IMR-90 (cell line): ENCODE measurements at regions not wholly inside any gene's neighbourhood (a gene's known extent, or its start where the extent isn't known, plus 50 kb on each side); places are given as distances from the start of the nearest gene placed in this dataset.

ENCODE experiments used
- ATAC-seq: fragments of 200-7000 bp; cut with Tn5 transposase; 2 replicates; pipeline ENCODE4 v1.9.1; 2020; ENCODE audit warnings: low read depth, mild to moderate bottlenecking, moderate library complexity
- BruUV-seq: library from RNA; stranded (reverse); fragments of 400-500 nt; replicated peaks from 2 replicates; lab custom pipeline; 2021; lab: Mats Ljungman, UMichigan
- CTCF ChIA-PET: fragments of 300-600 bp; formaldehyde crosslinking; extraction: SDS; loops from one replicate; lab custom pipeline; 2021; ENCODE audit warnings: antibody characterized with exemption; lab: Yijun Ruan, JAX
- POLR2A ChIA-PET: fragments of 300-600 bp; sonication (Branson Sonifier 250); formaldehyde crosslinking; loops from one replicate; lab custom pipeline; 2022; ENCODE audit warnings: antibody characterized with exemption; ENCODE audit not compliant: unreplicated experiment; lab: Charles Lee
- DNase-seq: peaks from one replicate; pipeline ENCODE4 v3.0.0; 2013
- H2AFZ ChIP-seq: replicated peaks from 2 replicates; pipeline ENCODE3; 2013; ENCODE audit warnings: low read length, mild to moderate bottlenecking; ENCODE audit not compliant: poor library complexity
- H2AK5ac ChIP-seq: 2 replicates; pipeline ENCODE4 v1.6.1; 2013; ENCODE audit warnings: low read depth, low read length, inconsistent platforms
- H2AK9ac ChIP-seq: replicated peaks from 2 replicates; pipeline ENCODE3; 2013; ENCODE audit warnings: mild to moderate bottlenecking, low read depth, low read length, moderate library complexity; ENCODE audit not compliant: poor library complexity
- H2BK120ac ChIP-seq: 2 replicates; pipeline ENCODE4 v1.6.1; 2013; ENCODE audit warnings: low read depth, low read length, inconsistent platforms
- H2BK15ac ChIP-seq: 3 replicates; pipeline ENCODE4 v1.6.1; 2013; ENCODE audit warnings: low read depth, low read length, inconsistent platforms
- H2BK20ac ChIP-seq: 2 replicates; pipeline ENCODE4 v1.6.1; 2013; ENCODE audit warnings: low read depth, mild to moderate bottlenecking, inconsistent platforms, low read length, moderate library complexity
- H2BK5ac ChIP-seq: 2 replicates; pipeline ENCODE4 v1.6.1; 2013; ENCODE audit warnings: mild to moderate bottlenecking, low read depth, low read length, inconsistent platforms; ENCODE audit not compliant: poor library complexity, severe bottlenecking
- H3K14ac ChIP-seq: replicated peaks from 2 replicates; pipeline ENCODE4 v1.6.1; 2013; ENCODE audit warnings: low read depth, low read length, inconsistent platforms
- H3K18ac ChIP-seq: 2 replicates; pipeline ENCODE4 v1.6.1; 2013; ENCODE audit warnings: low read depth, low read length, control low read depth
- H3K23ac ChIP-seq: 2 replicates; pipeline ENCODE4 v1.6.1; 2013; ENCODE audit warnings: low read depth, low read length, inconsistent platforms
- H3K27ac ChIP-seq: 2 replicates; pipeline ENCODE4 v1.5.1; 2013; ENCODE audit warnings: mild to moderate bottlenecking, control low read depth, low read length; ENCODE audit not compliant: insufficient read depth
- H3K27me3 ChIP-seq: 2 replicates; pipeline ENCODE4 v1.6.1; 2013; ENCODE audit warnings: low read length; ENCODE audit not compliant: control insufficient read depth, insufficient read depth
- H3K36me3 ChIP-seq: 2 replicates; pipeline ENCODE4 v1.6.1; 2013; ENCODE audit warnings: low read length, mixed read lengths; ENCODE audit not compliant: control insufficient read depth, insufficient read depth
- H3K4ac ChIP-seq: 2 replicates; pipeline ENCODE4 v1.6.1; 2013; ENCODE audit warnings: low read depth, low read length, inconsistent platforms
- H3K4me1 ChIP-seq: 2 replicates; pipeline ENCODE4 v1.6.1; 2013; ENCODE audit warnings: low read length, mixed read lengths; ENCODE audit not compliant: control insufficient read depth, insufficient read depth
- H3K4me2 ChIP-seq: 2 replicates; pipeline ENCODE4 v1.6.1; 2013; ENCODE audit warnings: low read depth, mild to moderate bottlenecking, control low read depth, low read length, moderate library complexity
- H3K4me3 ChIP-seq: 2 replicates; pipeline ENCODE4 v1.5.1; 2013; ENCODE audit warnings: low read depth, mild to moderate bottlenecking, control low read depth, low read length, moderate library complexity; ENCODE audit not compliant: insufficient read depth
- H3K56ac ChIP-seq: 2 replicates; pipeline ENCODE4 v1.6.1; 2013; ENCODE audit warnings: low read length, inconsistent platforms; ENCODE audit not compliant: insufficient read depth; ENCODE audit errors: extremely low read depth
- H3K79me1 ChIP-seq, 2 experiments: 2 replicates each; pipeline ENCODE4 v1.6.1; 2013; ENCODE audit warnings: low read length in 2 of 2, inconsistent platforms in 1 of 2, low read depth in 1 of 2
- H3K9ac ChIP-seq: 2 replicates; pipeline ENCODE4 v1.6.1; 2013; ENCODE audit warnings: low read depth, low read length, control low read depth
- H3K9me1 ChIP-seq: 2 replicates; pipeline ENCODE4 v1.6.1; 2013; ENCODE audit warnings: low read length, inconsistent platforms; ENCODE audit not compliant: insufficient read depth
- H3K9me3 ChIP-seq: 2 replicates; pipeline ENCODE4 v1.6.1; 2013; ENCODE audit warnings: low read length; ENCODE audit not compliant: control insufficient read depth, insufficient read depth
- H4K20me1 ChIP-seq: 2 replicates; pipeline ENCODE4 v1.6.1; 2013; ENCODE audit warnings: low read length, inconsistent platforms; ENCODE audit not compliant: insufficient read depth
- H4K5ac ChIP-seq: 2 replicates; pipeline ENCODE4 v1.6.1; 2013; ENCODE audit warnings: mild to moderate bottlenecking, low read depth, low read length, control low read depth
- H4K8ac ChIP-seq, 2 experiments: 2 replicates each; pipeline ENCODE4 v1.6.1; 2013; ENCODE audit warnings: low read depth in 2 of 2, low read length in 2 of 2, control low read depth in 1 of 2, inconsistent platforms in 1 of 2
- H4K91ac ChIP-seq: 2 replicates; pipeline ENCODE4 v1.6.1; 2013; ENCODE audit warnings: low read depth, low read length, inconsistent platforms; ENCODE audit not compliant: insufficient read depth
- MXI1 ChIP-seq: IDR thresholded peaks from 2 replicates; pipeline ENCODE4 v1.6.1; 2012; ENCODE audit warnings: low read depth, mild to moderate bottlenecking, low read length, moderate library complexity, borderline replicate concordance
- POLR2A ChIP-seq: IDR thresholded peaks from 2 replicates; pipeline ENCODE4 v1.6.1; 2012; ENCODE audit warnings: mild to moderate bottlenecking, low read depth, low read length
- RAD21 ChIP-seq: IDR thresholded peaks from 2 replicates; pipeline ENCODE4 v1.6.1; 2012; ENCODE audit warnings: low read length, improper control_type of control experiment
- SMC3 ChIP-seq: fragments of 150-350 bp; IDR thresholded peaks from 2 replicates; pipeline ENCODE4 v1.6.1; 2016; ENCODE audit warnings: low read depth, mild to moderate bottlenecking, antibody characterized with exemption, low read length, moderate library complexity
- WGBS, 2 experiments: methylation state at CpG; one replicate each; pipeline versions ENCODE4 v1.1.5 to v1.1.7; 2013; ENCODE audit warnings: missing lambda C conversion rate in 2 of 2; ENCODE audit not compliant: insufficient read length in 1 of 2; ENCODE audit errors: extremely low coverage in 2 of 2; 5-methylcytosine and 5-hydroxymethylcytosine counted together
- dilution Hi-C: fragments of 300-500 bp; cut with HindIII; formaldehyde crosslinking; loops from one replicate; pipeline ENCODE4 v1.14.3; 2018; ENCODE audit warnings: low sequenced_read_pairs; ENCODE audit not compliant: unreplicated experiment
- in situ Hi-C: fragments of 300-500 bp; cut with MboI; formaldehyde crosslinking; loops from 3 replicates; pipeline ENCODE4 v1.14.3; 2019; ENCODE audit warnings: low sequenced_read_pairs, inconsistent platforms, mixed read lengths
- intact Hi-C: fragments of 100-400 bp; cut with micrococcal nuclease; formaldehyde crosslinking; loops from 2 replicates; pipeline ENCODE4 v1.10.0; 2022

- H3K36me3 ChIP-seq: no peaks in the 10 kb centered on the region
- no TSS peak for BruUV-seq
- no peak overlapping the region for H3K4ac ChIP-seq
- CTCF ChIA-PET: no interaction called here
- H3K56ac ChIP-seq: no peak overlapping the region
- no peaks in the 10 kb centered on the region for H3K27me3 ChIP-seq
- no peak overlapping the region for H3K4me2 ChIP-seq
- H3K9me1 ChIP-seq: no peaks in the 10 kb centered on the region
- H3K4me3 ChIP-seq: no peak overlapping the region
- H2AK5ac ChIP-seq: no peak overlapping the region
- DNase-seq (no peak), ATAC-seq (no peak)
- in situ Hi-C loops: no loop called here
- no peak for TF ChIP-seq POLR2A
- no peak for TF ChIP-seq SMC3
- no peak for TF ChIP-seq RAD21
- no peak for TF ChIP-seq MXI1
- H2AK9ac ChIP-seq: no peak overlapping the region
- H3K14ac ChIP-seq: no peak overlapping the region
- H4K91ac ChIP-seq: no peak overlapping the region
- POLR2A ChIA-PET: no interaction called here
- no peak overlapping the region for H2BK5ac ChIP-seq
- dilution Hi-C loops: no loop called here
- no peak overlapping the region for H2BK20ac ChIP-seq
- H4K20me1 ChIP-seq: no peaks in the 10 kb centered on the region
- H2AFZ ChIP-seq: no peak overlapping the region
- H3K4me1 ChIP-seq: no peaks in the 10 kb centered on the region
- H3K27ac ChIP-seq: no peak overlapping the region
- no peak overlapping the region for H2BK120ac ChIP-seq
- no peak overlapping the region for H4K8ac ChIP-seq
- H2BK15ac ChIP-seq: no peak overlapping the region
- H3K9me3 ChIP-seq: peaks cover 10% of the 10 kb centered on the region; the same call in 1 of the 2 replicates
- no peaks in the 10 kb centered on the region for H3K79me1 ChIP-seq
- no peak overlapping the region for H3K9ac ChIP-seq
- intact Hi-C loops: no loop called here
- no CpG with 5 or more reads among the region's 3 CpGs for WGBS, 2 experiments
- no peak overlapping the region for H3K23ac ChIP-seq
- no peak overlapping the region for H4K5ac ChIP-seq
- H3K18ac ChIP-seq: no peak overlapping the region
Observed at GRCh38 chr2:192634557-192634956, 439.8 kb upstream of the TMEFF2 start.
